HL-60 (cell line): ENCODE measurements at regions not wholly inside any gene's neighbourhood (a gene's known extent, or its start where the extent isn't known, plus 50 kb on each side); places are given as distances from the start of the nearest gene placed in this dataset.

Experiments used
- CTCF ChIP-seq: IDR thresholded peaks from one replicate; pipeline ENCODE4 v1.5.1; 2011; ENCODE audit warnings: low read length, control low read depth, inconsistent platforms; ENCODE audit not compliant: insufficient read depth
- REST ChIP-seq: IDR thresholded peaks from 2 replicates; pipeline ENCODE4 v1.6.1; 2012; ENCODE audit warnings: low read depth; ENCODE audit not compliant: insufficient replicate concordance

- TF ChIP-seq CTCF (no peak), REST (no peak)
These were observed 1027.3 kb upstream of the CITED2 start for GRCh38 chr6:140401761-140402160.
